ENCODE measurements at regions not wholly inside any gene's neighbourhood (a gene's known extent, or its start where the extent isn't known, plus 50 kb on each side); places are given as distances from the start of the nearest gene placed in this dataset.
"Not testable (repeated sequence)": the region's sequence is repeated elsewhere in the genome, so short reads cannot be mapped to it uniquely, and the experiment has no call there.

DNA sequence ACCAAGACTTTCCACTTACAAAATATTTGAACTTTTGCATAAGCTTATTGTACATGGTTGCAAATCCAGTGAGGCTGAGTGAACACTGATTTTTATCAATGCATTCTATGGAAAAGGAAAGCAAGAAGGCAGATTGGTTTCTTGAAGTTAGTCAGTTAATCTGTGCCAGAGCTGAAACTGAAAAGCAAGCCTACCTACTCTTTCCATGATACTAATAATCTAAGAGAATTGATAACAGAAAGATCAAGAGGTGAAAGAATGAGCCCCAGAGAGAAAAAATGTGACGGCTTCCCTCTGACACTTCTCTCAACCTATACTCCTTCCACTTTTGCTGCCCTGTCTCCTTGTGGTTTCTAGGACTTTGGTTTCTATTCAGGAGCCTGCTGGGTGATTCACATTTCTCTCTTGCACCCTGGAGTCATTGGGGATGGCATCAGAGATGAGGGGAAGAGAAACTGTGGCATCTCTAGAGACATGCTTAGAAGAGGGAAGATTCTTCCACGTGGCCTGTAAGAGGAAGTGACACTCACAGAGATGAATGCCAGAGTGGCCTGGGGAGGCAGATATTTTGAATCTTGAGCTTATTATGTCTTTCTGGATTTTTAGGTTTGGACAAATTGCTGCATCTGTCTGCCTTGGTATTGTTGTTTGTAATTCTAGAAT, 158.6 kb upstream of the RIMS1 start:
- no peak overlapping the region for H3K4me3 Mint-ChIP-seq
- no peaks in the 10 kb centered on the region for H3K36me3 Mint-ChIP-seq (ENCODE audit: low read depth)
- H3K27ac Mint-ChIP-seq: no peak overlapping the region
- H3K9me3 Mint-ChIP-seq: no peaks in the 10 kb centered on the region
- no peaks in the 10 kb centered on the region for H3K4me1 Mint-ChIP-seq (ENCODE audit: low read depth)
- no peaks in the 10 kb centered on the region for H3K27me3 Mint-ChIP-seq

GRCh38 chr6:71730284-71730683, 156.1 kb upstream of the RIMS1 start:
- no peaks in the 10 kb centered on the region for H3K4me1 Mint-ChIP-seq (ENCODE audit: low read depth)
- H3K36me3 Mint-ChIP-seq (ENCODE audit: low read depth): no peaks in the 10 kb centered on the region
- H3K9me3 Mint-ChIP-seq: no peaks in the 10 kb centered on the region
- no peak overlapping the region for H3K27ac Mint-ChIP-seq
- no peaks in the 10 kb centered on the region for H3K27me3 Mint-ChIP-seq
- H3K4me3 Mint-ChIP-seq: no peak overlapping the region

- Mint-ChIP-seq H3K27ac (no peak overlapping the region), H3K4me1 (ENCODE audit: low read depth) (no peaks in the 10 kb centered on the region), H3K4me3 (no peak overlapping the region), H3K27me3 (no peaks in the 10 kb centered on the region), H3K36me3 (ENCODE audit: low read depth) (no peaks in the 10 kb centered on the region), H3K9me3 (no peaks in the 10 kb centered on the region)
Measured at GRCh38 chr6:71733970-71734899, 152.1 kb upstream of the RIMS1 start.

DNA sequence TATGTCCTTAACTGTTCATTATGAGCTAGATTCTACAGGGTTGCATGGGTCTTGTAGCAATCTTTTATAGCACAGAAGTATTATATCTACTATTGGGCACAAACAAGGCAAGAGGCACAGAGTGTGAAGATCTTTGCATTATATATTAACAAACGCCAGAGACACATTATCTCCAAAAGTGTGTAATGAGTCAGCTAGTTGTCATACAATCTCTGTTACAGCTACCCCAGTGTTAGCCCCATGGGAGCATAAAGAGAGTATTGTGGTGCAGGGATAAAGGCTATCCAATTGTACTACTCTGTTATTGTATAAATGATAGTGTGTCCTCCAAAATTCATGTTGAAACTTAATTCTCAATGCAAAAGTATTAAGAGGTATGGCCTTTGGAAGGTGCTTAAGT, 148.4 kb upstream of the RIMS1 start:
- H3K27ac Mint-ChIP-seq: no peak overlapping the region
- no peaks in the 10 kb centered on the region for H3K27me3 Mint-ChIP-seq
- H3K4me3 Mint-ChIP-seq: no peak overlapping the region
- H3K9me3 Mint-ChIP-seq: no peaks in the 10 kb centered on the region
- H3K36me3 Mint-ChIP-seq (ENCODE audit: low read depth): no peaks in the 10 kb centered on the region
- no peaks in the 10 kb centered on the region for H3K4me1 Mint-ChIP-seq (ENCODE audit: low read depth)

DNA sequence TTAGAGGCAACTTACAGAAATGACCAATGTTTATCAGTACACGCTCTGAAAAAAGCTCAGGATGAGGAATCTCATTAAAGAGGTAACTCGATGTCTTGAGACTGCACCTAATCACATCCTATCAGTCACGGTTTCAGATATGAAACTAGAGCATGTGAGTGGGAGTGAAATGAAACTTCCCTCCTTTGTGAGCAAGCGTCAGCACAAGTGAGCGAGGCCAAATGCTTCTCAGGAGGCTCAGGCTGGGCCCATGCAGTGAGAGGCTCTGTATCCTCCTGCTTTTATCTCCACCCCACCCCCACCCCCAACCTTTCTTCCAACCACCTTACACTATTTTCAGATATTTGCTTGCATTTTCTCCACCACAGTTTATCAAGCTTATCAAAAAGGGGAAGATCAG, 140.8 kb upstream of the RIMS1 start:
- no peak overlapping the region for H3K27ac Mint-ChIP-seq
- H3K4me3 Mint-ChIP-seq: no peak overlapping the region

DNA sequence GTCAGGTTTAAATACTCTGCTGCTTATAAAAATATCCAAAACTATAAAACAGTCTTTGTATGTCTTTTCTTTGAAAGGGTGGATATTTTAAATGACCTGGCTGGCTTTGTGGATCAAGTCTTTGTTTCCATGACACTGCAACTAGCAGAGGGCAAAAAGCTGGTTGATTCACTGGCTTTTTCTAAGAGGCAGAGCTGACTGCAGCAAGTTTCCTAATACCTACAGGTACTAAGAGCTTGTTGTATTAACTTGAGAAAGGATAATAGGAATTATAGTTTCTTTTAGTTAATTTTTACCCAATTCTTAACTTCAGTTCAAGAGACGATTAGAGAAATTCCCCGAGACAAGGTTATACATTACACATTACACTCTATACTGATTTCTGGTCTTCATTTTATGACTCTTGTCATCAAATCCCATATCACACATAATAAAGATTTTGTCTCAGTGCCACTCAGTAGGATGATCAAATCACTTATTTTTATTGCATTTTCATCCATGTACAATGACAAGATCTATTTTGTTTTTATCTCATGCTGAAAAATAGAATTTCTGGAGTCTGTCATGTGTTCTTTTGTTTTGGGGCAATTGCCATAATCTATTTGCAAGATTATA, 120.1 kb upstream of the RIMS1 start:
- Mint-ChIP-seq H3K36me3 (ENCODE audit: low read depth) (no peaks in the 10 kb centered on the region), H3K27me3 (no peaks in the 10 kb centered on the region), H3K27ac (no peak overlapping the region), H3K4me1 (ENCODE audit: low read depth) (no peaks in the 10 kb centered on the region), H3K4me3 (no peak overlapping the region), H3K9me3 (no peaks in the 10 kb centered on the region)

More for the DNA sequence above, 140.8 kb upstream of the RIMS1 start:
- Mint-ChIP-seq H3K27me3 (no peaks in the 10 kb centered on the region), H3K4me1 (ENCODE audit: low read depth) (no peaks in the 10 kb centered on the region), H3K9me3 (no peaks in the 10 kb centered on the region), H3K36me3 (ENCODE audit: low read depth) (no peaks in the 10 kb centered on the region)

- H3K36me3 Mint-ChIP-seq (ENCODE audit: low read depth): no peaks in the 10 kb centered on the region
- no peaks in the 10 kb centered on the region for H3K4me1 Mint-ChIP-seq (ENCODE audit: low read depth)
- no peak overlapping the region for H3K27ac Mint-ChIP-seq
- H3K9me3 Mint-ChIP-seq: peaks cover 5% of the 10 kb centered on the region
- H3K4me3 Mint-ChIP-seq: no peak overlapping the region
- H3K27me3 Mint-ChIP-seq: no peaks in the 10 kb centered on the region
Measured at GRCh38 chr6:71766796-71767195, 119.6 kb upstream of the RIMS1 start.

DNA sequence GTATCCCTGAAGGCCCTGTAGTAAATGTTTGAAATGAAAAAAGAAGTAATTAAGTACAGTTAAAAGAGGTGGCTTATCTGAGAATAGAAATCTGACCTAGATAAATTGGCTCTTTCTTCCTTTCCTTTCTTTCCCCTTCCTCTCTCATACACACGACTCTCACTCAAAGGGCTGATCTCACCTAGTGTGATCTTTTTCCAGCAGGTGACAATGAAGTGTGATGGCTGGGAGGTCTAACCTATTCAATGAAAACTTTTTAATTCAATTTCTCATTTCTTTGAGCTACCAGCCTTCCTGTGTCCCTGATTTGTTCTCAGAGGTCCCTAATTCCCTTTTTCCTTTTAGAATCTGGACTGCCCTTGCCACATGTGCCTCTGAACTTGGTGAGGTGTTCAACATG, 118.0 kb upstream of the RIMS1 start:
- no peak overlapping the region for H3K4me3 Mint-ChIP-seq
- H3K4me1 Mint-ChIP-seq (ENCODE audit: low read depth): no peaks in the 10 kb centered on the region
- H3K27me3 Mint-ChIP-seq: no peaks in the 10 kb centered on the region
- no peaks in the 10 kb centered on the region for H3K36me3 Mint-ChIP-seq (ENCODE audit: low read depth)
- H3K27ac Mint-ChIP-seq: no peak overlapping the region
- peaks cover 11% of the 10 kb centered on the region for H3K9me3 Mint-ChIP-seq

GRCh38 chr6:71808865-71809264, 77.5 kb upstream of the RIMS1 start:
- peaks cover 3% of the 10 kb centered on the region for H3K36me3 Mint-ChIP-seq (ENCODE audit: low read depth)
- H3K9me3 Mint-ChIP-seq: peaks cover 26% of the 10 kb centered on the region
- H3K4me1 Mint-ChIP-seq (ENCODE audit: low read depth): no peaks in the 10 kb centered on the region
- H3K27ac Mint-ChIP-seq: no peak overlapping the region
- H3K27me3 Mint-ChIP-seq: no peaks in the 10 kb centered on the region
- H3K4me3 Mint-ChIP-seq: no peak overlapping the region

DNA sequence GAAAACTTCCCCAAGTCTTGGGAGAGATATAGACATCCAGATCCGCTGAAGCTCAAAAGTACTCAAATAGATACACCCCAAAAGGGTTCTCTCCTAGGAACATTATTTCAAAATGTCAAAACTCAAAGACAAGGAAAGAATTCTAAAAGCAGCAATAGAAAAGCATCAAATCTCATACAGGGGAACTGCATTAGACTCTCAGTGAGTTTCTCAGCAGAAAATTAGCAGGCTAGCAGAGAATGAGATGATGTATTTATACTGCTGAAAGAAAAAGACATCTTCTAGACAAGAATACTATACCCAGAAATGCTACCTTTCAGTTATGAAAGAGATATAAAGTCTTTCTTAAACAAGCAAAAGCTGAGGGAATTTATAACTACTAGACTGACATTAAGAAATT, 75.5 kb upstream of the RIMS1 start:
- H3K4me3 Mint-ChIP-seq: no peak overlapping the region
- no peak overlapping the region for H3K27ac Mint-ChIP-seq
- H3K36me3 Mint-ChIP-seq (ENCODE audit: low read depth): peaks cover 3% of the 10 kb centered on the region
- peaks cover 35% of the 10 kb centered on the region for H3K9me3 Mint-ChIP-seq
- no peaks in the 10 kb centered on the region for H3K27me3 Mint-ChIP-seq
- H3K4me1 Mint-ChIP-seq (ENCODE audit: low read depth): no peaks in the 10 kb centered on the region

- no peaks in the 10 kb centered on the region for H3K36me3 Mint-ChIP-seq (ENCODE audit: low read depth)
- H3K9me3 Mint-ChIP-seq: peaks cover 7% of the 10 kb centered on the region
- H3K4me1 Mint-ChIP-seq (ENCODE audit: low read depth): no peaks in the 10 kb centered on the region
- no peak overlapping the region for H3K4me3 Mint-ChIP-seq
- H3K27ac Mint-ChIP-seq: no peak overlapping the region
- no peaks in the 10 kb centered on the region for H3K27me3 Mint-ChIP-seq
Measured at GRCh38 chr6:71822625-71823024, 63.7 kb upstream of the RIMS1 start.

DNA sequence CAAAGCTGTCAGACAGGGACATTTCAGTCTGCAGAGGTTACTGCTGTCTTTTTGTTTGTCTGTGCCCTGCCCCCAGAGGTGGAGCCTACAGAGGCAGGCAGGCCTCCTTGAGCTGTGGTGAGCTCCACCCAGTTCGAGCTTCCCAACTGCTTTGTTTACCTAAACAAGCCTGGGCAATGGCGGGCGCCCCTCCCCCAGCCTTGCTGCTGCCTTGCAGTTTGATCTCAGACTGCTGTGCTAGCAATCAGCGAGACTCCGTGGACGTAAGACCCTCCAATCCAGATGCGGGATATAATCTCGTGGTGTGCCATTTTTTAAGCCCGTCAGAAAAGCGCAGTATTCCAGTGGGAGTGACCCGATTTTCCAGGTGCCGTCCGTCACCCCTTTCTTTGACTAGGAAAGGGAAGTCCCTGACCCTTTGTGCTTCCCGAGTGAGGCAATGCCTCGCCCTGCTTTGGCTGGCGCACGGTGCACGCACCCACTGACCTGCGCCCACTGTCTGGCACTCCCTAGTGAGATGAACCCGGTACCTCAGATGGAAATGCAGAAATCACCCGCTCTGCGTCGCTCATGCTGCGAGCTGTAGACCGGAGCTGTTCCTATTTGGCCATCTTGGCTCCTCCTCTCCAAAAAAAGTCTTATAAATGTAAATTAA, 54.1 kb upstream of the RIMS1 start:
- H3K9me3 Mint-ChIP-seq; H3K27ac Mint-ChIP-seq; H3K4me3 Mint-ChIP-seq; H3K4me1 Mint-ChIP-seq (ENCODE audit: low read depth); H3K36me3 Mint-ChIP-seq (ENCODE audit: low read depth); H3K27me3 Mint-ChIP-seq: not testable (repeated sequence)
